KMS-11 (cell line): ENCODE measurements at regions not wholly inside any gene's neighbourhood (a gene's known extent, or its start where the extent isn't known, plus 50 kb on each side); places are given as distances from the start of the nearest gene placed in this dataset.

Source experiments
- H2AFZ ChIP-seq: fragments of 200-600 bp; sonication (generic); 2 replicates; pipeline ENCODE4 v1.6.1; 2016; ENCODE audit warnings: antibody characterized with exemption, mixed run types, low read depth
- H3K27ac ChIP-seq: fragments of 200-600 bp; sonication (generic); 2 replicates; pipeline ENCODE4 v1.6.1; 2016; ENCODE audit warnings: mild to moderate bottlenecking, mixed run types
- H3K27me3 ChIP-seq: fragments of 200-600 bp; sonication (generic); 2 replicates; pipeline ENCODE4 v1.6.1; 2017; ENCODE audit warnings: mild to moderate bottlenecking, low read depth, mixed run types, moderate library complexity; ENCODE audit not compliant: insufficient read depth
- H3K36me3 ChIP-seq: fragments of 200-600 bp; sonication (generic); 2 replicates; pipeline ENCODE4 v1.6.1; 2017; ENCODE audit warnings: mild to moderate bottlenecking, mixed run types; ENCODE audit not compliant: insufficient read depth
- H3K4me1 ChIP-seq: fragments of 200-600 bp; sonication (generic); 2 replicates; pipeline ENCODE4 v1.6.1; 2016; ENCODE audit warnings: mild to moderate bottlenecking, low read depth, mixed run types; ENCODE audit not compliant: poor library complexity, severe bottlenecking
- H3K4me2 ChIP-seq: fragments of 200-600 bp; sonication (generic); 2 replicates; pipeline ENCODE4 v1.7.0; 2016; ENCODE audit warnings: mild to moderate bottlenecking, mixed run types
- H3K4me3 ChIP-seq: fragments of 200-600 bp; sonication (generic); IDR thresholded peaks from 2 replicates; pipeline ENCODE4 v1.6.1; 2017; ENCODE audit warnings: low read depth, low read length, mixed read lengths; ENCODE audit not compliant: insufficient read depth
- H3K79me2 ChIP-seq: fragments of 200-600 bp; sonication (generic); 2 replicates; pipeline ENCODE4 v1.6.1; 2016; ENCODE audit warnings: low read depth, mixed run types; ENCODE audit not compliant: insufficient read depth
- H3K9ac ChIP-seq: fragments of 200-600 bp; sonication (generic); 2 replicates; pipeline ENCODE4 v1.6.1; 2016; ENCODE audit warnings: mild to moderate bottlenecking, mixed run types
- H4K20me1 ChIP-seq: fragments of 200-600 bp; sonication (generic); 2 replicates; pipeline ENCODE4 v1.6.1; 2016; ENCODE audit warnings: mild to moderate bottlenecking, mixed run types; ENCODE audit not compliant: insufficient read depth
- TF ChIP-seq, protein P1 (sequence below): fragments of 200-600 bp; sonication (generic); conservative IDR thresholded peaks from 2 replicates; pipeline ENCODE4 v1.6.1; 2017; ENCODE audit warnings: low read depth, mild to moderate bottlenecking, antibody characterized with exemption, low read length, moderate library complexity, mixed read lengths

- TF ChIP-seq, protein P1, sequence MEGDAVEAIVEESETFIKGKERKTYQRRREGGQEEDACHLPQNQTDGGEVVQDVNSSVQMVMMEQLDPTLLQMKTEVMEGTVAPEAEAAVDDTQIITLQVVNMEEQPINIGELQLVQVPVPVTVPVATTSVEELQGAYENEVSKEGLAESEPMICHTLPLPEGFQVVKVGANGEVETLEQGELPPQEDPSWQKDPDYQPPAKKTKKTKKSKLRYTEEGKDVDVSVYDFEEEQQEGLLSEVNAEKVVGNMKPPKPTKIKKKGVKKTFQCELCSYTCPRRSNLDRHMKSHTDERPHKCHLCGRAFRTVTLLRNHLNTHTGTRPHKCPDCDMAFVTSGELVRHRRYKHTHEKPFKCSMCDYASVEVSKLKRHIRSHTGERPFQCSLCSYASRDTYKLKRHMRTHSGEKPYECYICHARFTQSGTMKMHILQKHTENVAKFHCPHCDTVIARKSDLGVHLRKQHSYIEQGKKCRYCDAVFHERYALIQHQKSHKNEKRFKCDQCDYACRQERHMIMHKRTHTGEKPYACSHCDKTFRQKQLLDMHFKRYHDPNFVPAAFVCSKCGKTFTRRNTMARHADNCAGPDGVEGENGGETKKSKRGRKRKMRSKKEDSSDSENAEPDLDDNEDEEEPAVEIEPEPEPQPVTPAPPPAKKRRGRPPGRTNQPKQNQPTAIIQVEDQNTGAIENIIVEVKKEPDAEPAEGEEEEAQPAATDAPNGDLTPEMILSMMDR: no peak
- no peak overlapping the region for H3K27ac ChIP-seq
- H3K4me1 ChIP-seq: no peaks in the 10 kb centered on the region
- H3K27me3 ChIP-seq: no peaks in the 10 kb centered on the region
- no peak overlapping the region for H3K4me2 ChIP-seq
- H2AFZ ChIP-seq: no peak overlapping the region
- H3K4me3 ChIP-seq: no peak overlapping the region
- H3K9ac ChIP-seq: no peak overlapping the region
- no peaks in the 10 kb centered on the region for H3K79me2 ChIP-seq
- no peaks in the 10 kb centered on the region for H4K20me1 ChIP-seq
- H3K36me3 ChIP-seq: no peaks in the 10 kb centered on the region
These were observed 1350.4 kb downstream of the AMY1C start for GRCh38 chr1:105100102-105100501.

DNA sequence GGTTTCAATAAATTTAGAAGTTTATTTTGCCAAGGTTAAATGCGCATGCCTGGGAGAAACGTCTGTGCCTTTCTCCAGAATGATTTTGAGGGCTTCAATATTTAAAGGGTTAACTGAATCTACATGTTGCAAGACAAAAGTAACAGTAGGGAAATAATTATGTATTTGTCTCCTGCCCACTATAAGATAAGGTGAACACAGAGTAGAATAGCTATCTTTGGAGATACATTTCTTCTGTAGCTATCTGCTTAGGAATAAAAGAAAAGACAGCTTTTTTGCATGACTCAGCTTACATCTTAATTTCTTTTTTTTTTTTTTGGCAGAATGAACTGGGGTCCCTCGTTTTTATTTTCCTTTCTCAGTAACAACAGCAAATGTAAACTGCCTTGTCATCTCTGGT is 1351.6 kb downstream of the AMY1C start:
- no peaks in the 10 kb centered on the region for H3K36me3 ChIP-seq
- TF ChIP-seq, protein P1: no peak

DNA sequence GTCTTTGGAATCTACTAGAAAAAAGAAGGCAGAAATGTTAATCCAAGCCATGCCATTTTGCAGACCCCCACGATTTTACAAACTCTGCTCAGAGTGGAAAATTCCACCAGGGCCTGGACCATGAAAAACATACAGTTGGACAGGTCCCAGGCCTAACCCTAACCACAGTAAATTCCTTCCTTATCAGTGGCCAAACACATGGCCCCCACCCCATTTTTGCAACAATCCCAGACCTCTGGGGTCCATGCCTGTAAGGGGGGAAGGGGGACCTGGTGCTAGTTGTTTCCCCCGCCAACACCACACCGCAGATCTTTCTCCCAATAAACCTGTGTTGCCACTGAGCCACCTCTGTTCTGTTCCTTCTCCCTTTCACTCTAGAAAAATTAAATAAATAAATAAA is 1352.7 kb downstream of the AMY1C start:
- TF ChIP-seq, protein P1: no peak
- Histone ChIP-seq H3K27ac (no peak overlapping the region), H3K9ac (no peak overlapping the region), H3K4me1 (no peaks in the 10 kb centered on the region), H3K36me3 (no peaks in the 10 kb centered on the region), H3K27me3 (no peaks in the 10 kb centered on the region), H3K79me2 (no peaks in the 10 kb centered on the region), H2AFZ (no peak overlapping the region), H4K20me1 (no peaks in the 10 kb centered on the region), H3K4me2 (no peak overlapping the region), H3K4me3 (no peak overlapping the region)

More for the DNA sequence above, 1351.6 kb downstream of the AMY1C start:
- Histone ChIP-seq H3K79me2 (no peaks in the 10 kb centered on the region), H3K27me3 (no peaks in the 10 kb centered on the region), H4K20me1 (no peaks in the 10 kb centered on the region), H3K4me3 (no peak overlapping the region), H3K4me1 (no peaks in the 10 kb centered on the region), H3K9ac (no peak overlapping the region), H3K27ac (no peak overlapping the region), H2AFZ (no peak overlapping the region), H3K4me2 (no peak overlapping the region)

- Histone ChIP-seq H3K9ac (no peak overlapping the region), H3K4me2 (no peak overlapping the region), H2AFZ (no peak overlapping the region), H3K79me2 (no peaks in the 10 kb centered on the region), H3K27ac (no peak overlapping the region), H3K4me1 (no peaks in the 10 kb centered on the region), H4K20me1 (no peaks in the 10 kb centered on the region), H3K36me3 (no peaks in the 10 kb centered on the region), H3K27me3 (no peaks in the 10 kb centered on the region), H3K4me3 (no peak overlapping the region)
- TF ChIP-seq, protein P1: no peak
These were observed 1372.3 kb downstream of the AMY1C start for GRCh38 chr1:105122041-105122440.
